Body of pancreas (tissue), 4 donors: ENCODE measurements at regions not wholly inside any gene's neighbourhood (a gene's known extent, or its start where the extent isn't known, plus 50 kb on each side); places are given as distances from the start of the nearest gene placed in this dataset.

ENCODE experiments used
- CTCF ChIP-seq, 7 experiments: fragments of 450-650 bp in 4 of 7; fragments of 200-600 bp in 3 of 7; sonication (generic) in 3 of 7; IDR thresholded peaks; one replicate each; pipeline ENCODE4 v1.5.1; 2016 to 2019; ENCODE audit warnings: antibody characterized with exemption in 7 of 7
- POLR2A ChIP-seq, 3 donors: fragments of 450-650 bp; IDR thresholded peaks; one replicate each; pipeline ENCODE4 v1.6.1; 2016; ENCODE audit warnings: antibody characterized with exemption in 3 of 3, mild to moderate bottlenecking in 2 of 3

DNA sequence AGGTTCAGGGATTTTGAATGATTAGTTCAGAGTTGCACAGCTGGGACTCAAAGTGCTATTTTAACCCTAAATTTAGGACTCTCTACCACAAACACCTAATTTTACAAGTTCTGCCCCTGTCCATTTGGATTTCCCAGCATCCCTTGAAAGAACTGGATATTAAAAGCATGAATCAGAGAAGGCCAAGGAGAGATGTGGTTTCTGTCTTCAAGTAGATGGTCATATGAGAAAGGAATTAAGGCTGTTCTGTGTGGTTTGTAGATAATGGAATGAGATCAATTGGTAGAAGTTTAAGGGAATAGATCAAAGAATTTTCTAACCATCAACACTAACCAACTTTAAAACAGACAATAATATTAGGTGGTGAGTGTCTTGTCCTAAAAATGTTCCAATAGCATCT is 106.4 kb upstream of the TENM4 start:
- TF ChIP-seq CTCF (IDR thresholded peaks at IDR 0.05) (no peak), POLR2A (IDR thresholded peaks at IDR 0.05) (no peak)
